Hepatocyte (in vitro differentiated cells): ENCODE measurements at regions not wholly inside any gene's neighbourhood (a gene's known extent, or its start where the extent isn't known, plus 50 kb on each side); places are given as distances from the start of the nearest gene placed in this dataset.

Source experiments
- CTCF ChIP-seq: fragments of 200-600 bp; sonication (generic); IDR thresholded peaks from 2 replicates; pipeline ENCODE4 v1.5.1; 2016; ENCODE audit warnings: antibody characterized with exemption, mild to moderate bottlenecking; ENCODE audit not compliant: poor library complexity
- EZH2 ChIP-seq: fragments of 200-600 bp; sonication (generic); IDR thresholded peaks from 2 replicates; pipeline ENCODE4 v1.6.1; 2016; ENCODE audit warnings: antibody characterized with exemption, mild to moderate bottlenecking, borderline replicate concordance

- TF ChIP-seq CTCF: no peak
- no peak for TF ChIP-seq EZH2
These were observed 92.3 kb upstream of the CHODL start for GRCh38 chr21:18152371-18152770.
